ENCODE measurements at regions not wholly inside any gene's neighbourhood (a gene's known extent, or its start where the extent isn't known, plus 50 kb on each side); places are given as distances from the start of the nearest gene placed in this dataset.

GRCh38 chr18:41449612-41450011 is 505.4 kb upstream of the PIK3C3 start:
- TF ChIP-seq CTCF (conservative IDR thresholded peaks at IDR 0.05; ENCODE audit: low read depth, low read length), result no peak
- no peak for TF ChIP-seq EZH2 (IDR thresholded peaks at IDR 0.05; ENCODE audit: low read length, unreplicated experiment)
- TF ChIP-seq EZH2phosphoT487 (IDR thresholded peaks at IDR 0.05; ENCODE audit: borderline replicate concordance, low read length), result no peak
